K562 (cell line): ENCODE measurements at regions not wholly inside any gene's neighbourhood (a gene's known extent, or its start where the extent isn't known, plus 50 kb on each side); places are given as distances from the start of the nearest gene placed in this dataset.

Experiments
- CHD2 ChIP-seq: IDR thresholded peaks from 2 replicates; pipeline ENCODE4 v1.6.1; 2011; ENCODE audit warnings: low read depth, low read length
- DNMT1 ChIP-seq: fragments of 450-650 bp; IDR thresholded peaks from 2 replicates; pipeline ENCODE4 v1.6.1; 2016; ENCODE audit warnings: antibody characterized with exemption, mild to moderate bottlenecking
- LEF1 ChIP-seq: fragments of 450-650 bp; IDR thresholded peaks from 2 replicates; pipeline ENCODE4 v1.6.1; 2016; ENCODE audit warnings: mild to moderate bottlenecking
- PCBP1 ChIP-seq: fragments of 200-400 bp; formaldehyde crosslinking; IDR thresholded peaks from 2 replicates; pipeline ENCODE4 v1.6.1; 2018; ENCODE audit warnings: mild to moderate bottlenecking, low read depth, low read length; ENCODE audit not compliant: poor library complexity, severe bottlenecking
- TARDBP ChIP-seq: fragments of 450-650 bp; IDR thresholded peaks from 2 replicates; pipeline ENCODE4 v1.6.1; 2016
- ZBTB7A ChIP-seq: IDR thresholded peaks from 2 replicates; pipeline ENCODE4 v1.6.1; 2011; ENCODE audit warnings: low read depth, mild to moderate bottlenecking, low read length, moderate library complexity, borderline replicate concordance; ENCODE audit not compliant: control insufficient read depth
- ZFP1 ChIP-seq: fragments of 450-650 bp; formaldehyde crosslinking; IDR thresholded peaks from 2 replicates; pipeline ENCODE4 v1.4.0; 2020; ENCODE audit warnings: mild to moderate bottlenecking, mixed read lengths
- ZNF253 ChIP-seq: fragments of 250-450 bp; sonication (Bioruptor Pico); conservative IDR thresholded peaks from 2 replicates; pipeline ENCODE4 v1.6.1; 2021; ENCODE audit warnings: mild to moderate bottlenecking
- ZNF311 ChIP-seq: fragments of 250-450 bp; sonication (Bioruptor Pico); IDR thresholded peaks from 2 replicates; pipeline ENCODE4 v1.4.0; 2020; ENCODE audit warnings: mild to moderate bottlenecking, moderate library complexity
- TF ChIP-seq, protein P1 (sequence below): sonication (generic); formaldehyde crosslinking; IDR thresholded peaks from 2 replicates; pipeline ENCODE4 v1.8.1; 2023; ENCODE audit warnings: missing genetic modification reagents, mild to moderate bottlenecking, borderline replicate concordance
- TF ChIP-seq, protein P2 (sequence below): fragments of 450-650 bp; IDR thresholded peaks from 2 replicates; pipeline ENCODE4 v1.6.1; 2017; ENCODE audit warnings: mild to moderate bottlenecking, moderate library complexity
- TF ChIP-seq, protein P3 (sequence below): IDR thresholded peaks from 2 replicates; pipeline ENCODE4 v1.6.1; 2016; ENCODE audit warnings: missing genetic modification characterization, missing compliant biosample characterization
- TF ChIP-seq, protein P4 (sequence below): fragments of 450-650 bp; IDR thresholded peaks from 2 replicates; pipeline ENCODE4 v1.6.1; 2017; ENCODE audit warnings: antibody characterized with exemption, mild to moderate bottlenecking
- TF ChIP-seq, protein P5 (sequence below): sonication (generic); formaldehyde crosslinking; IDR thresholded peaks from 2 replicates; pipeline ENCODE4 v1.8.0; 2022; ENCODE audit warnings: mild to moderate bottlenecking, missing genetic modification reagents

DNA sequence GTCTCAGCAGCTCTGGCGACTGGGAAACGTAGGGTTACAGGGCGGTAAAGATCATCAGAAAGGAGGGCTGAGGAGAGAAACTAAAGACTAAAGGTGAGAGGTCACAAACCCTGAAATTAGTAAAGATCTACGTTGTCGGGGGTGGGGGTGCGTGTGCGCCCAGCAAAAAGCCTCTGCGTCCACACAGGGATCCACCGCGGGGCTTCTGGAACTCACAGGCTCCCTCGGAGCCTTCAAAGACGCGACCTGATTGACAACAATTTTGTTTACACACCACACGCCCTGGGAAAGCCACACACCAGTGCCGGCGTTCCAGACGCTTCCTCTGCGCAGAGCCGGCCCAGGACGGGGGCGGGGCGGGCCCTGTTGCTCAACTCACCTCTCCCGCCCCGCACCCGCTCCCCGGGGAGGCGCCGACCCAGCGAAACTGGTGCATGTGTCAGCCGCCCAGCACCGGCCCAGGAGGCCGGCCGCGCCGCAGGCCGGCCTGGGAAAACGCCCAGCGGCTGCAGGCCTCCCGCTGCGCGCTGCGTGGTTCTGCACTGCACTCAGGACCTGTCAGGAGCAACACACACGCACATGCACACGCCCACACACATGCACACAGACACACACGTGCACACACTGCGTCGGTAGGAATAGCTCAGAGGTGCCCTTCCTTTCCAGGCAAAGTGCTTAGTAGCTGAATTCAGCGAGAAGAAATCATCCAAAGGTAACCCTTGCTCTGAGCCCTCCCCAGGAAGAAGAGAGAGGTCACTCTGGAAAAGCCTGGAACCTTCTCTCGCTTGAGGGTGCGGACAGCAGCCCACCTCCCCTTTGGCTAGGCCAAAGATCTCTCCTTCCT, 57.2 kb upstream of the ARID1B start (continued):
- TF ChIP-seq, protein P1, sequence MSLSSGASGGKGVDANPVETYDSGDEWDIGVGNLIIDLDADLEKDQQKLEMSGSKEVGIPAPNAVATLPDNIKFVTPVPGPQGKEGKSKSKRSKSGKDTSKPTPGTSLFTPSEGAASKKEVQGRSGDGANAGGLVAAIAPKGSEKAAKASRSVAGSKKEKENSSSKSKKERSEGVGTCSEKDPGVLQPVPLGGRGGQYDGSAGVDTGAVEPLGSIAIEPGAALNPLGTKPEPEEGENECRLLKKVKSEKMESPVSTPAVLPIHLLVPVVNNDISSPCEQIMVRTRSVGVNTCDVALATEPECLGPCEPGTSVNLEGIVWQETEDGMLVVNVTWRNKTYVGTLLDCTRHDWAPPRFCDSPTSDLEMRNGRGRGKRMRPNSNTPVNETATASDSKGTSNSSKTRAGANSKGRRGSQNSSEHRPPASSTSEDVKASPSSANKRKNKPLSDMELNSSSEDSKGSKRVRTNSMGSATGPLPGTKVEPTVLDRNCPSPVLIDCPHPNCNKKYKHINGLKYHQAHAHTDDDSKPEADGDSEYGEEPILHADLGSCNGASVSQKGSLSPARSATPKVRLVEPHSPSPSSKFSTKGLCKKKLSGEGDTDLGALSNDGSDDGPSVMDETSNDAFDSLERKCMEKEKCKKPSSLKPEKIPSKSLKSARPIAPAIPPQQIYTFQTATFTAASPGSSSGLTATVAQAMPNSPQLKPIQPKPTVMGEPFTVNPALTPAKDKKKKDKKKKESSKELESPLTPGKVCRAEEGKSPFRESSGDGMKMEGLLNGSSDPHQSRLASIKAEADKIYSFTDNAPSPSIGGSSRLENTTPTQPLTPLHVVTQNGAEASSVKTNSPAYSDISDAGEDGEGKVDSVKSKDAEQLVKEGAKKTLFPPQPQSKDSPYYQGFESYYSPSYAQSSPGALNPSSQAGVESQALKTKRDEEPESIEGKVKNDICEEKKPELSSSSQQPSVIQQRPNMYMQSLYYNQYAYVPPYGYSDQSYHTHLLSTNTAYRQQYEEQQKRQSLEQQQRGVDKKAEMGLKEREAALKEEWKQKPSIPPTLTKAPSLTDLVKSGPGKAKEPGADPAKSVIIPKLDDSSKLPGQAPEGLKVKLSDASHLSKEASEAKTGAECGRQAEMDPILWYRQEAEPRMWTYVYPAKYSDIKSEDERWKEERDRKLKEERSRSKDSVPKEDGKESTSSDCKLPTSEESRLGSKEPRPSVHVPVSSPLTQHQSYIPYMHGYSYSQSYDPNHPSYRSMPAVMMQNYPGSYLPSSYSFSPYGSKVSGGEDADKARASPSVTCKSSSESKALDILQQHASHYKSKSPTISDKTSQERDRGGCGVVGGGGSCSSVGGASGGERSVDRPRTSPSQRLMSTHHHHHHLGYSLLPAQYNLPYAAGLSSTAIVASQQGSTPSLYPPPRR (CRISPR knock-in tag): no peak
- TF ChIP-seq ZNF311 (CRISPR knock-in tag) (no peak), PCBP1 (no peak), TARDBP (peak; percentile 82), LEF1 (no peak; the same call in 1 of the 2 replicates), ZFP1 (no peak), CHD2 (no peak), DNMT1 (no peak), ZNF253 (CRISPR knock-in tag) (no peak), ZBTB7A (peak; percentile 82; the same call in 1 of the 2 replicates)
- TF ChIP-seq, protein P2, sequence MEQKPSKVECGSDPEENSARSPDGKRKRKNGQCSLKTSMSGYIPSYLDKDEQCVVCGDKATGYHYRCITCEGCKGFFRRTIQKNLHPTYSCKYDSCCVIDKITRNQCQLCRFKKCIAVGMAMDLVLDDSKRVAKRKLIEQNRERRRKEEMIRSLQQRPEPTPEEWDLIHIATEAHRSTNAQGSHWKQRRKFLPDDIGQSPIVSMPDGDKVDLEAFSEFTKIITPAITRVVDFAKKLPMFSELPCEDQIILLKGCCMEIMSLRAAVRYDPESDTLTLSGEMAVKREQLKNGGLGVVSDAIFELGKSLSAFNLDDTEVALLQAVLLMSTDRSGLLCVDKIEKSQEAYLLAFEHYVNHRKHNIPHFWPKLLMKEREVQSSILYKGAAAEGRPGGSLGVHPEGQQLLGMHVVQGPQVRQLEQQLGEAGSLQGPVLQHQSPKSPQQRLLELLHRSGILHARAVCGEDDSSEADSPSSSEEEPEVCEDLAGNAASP: no peak
- TF ChIP-seq, protein P3, sequence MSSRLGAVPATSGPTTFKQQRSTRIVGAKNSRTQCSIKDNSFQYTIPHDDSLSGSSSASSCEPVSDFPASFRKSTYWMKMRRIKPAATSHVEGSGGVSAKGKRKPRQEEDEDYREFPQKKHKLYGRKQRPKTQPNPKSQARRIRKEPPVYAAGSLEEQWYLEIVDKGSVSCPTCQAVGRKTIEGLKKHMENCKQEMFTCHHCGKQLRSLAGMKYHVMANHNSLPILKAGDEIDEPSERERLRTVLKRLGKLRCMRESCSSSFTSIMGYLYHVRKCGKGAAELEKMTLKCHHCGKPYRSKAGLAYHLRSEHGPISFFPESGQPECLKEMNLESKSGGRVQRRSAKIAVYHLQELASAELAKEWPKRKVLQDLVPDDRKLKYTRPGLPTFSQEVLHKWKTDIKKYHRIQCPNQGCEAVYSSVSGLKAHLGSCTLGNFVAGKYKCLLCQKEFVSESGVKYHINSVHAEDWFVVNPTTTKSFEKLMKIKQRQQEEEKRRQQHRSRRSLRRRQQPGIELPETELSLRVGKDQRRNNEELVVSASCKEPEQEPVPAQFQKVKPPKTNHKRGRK (tag): no peak
- TF ChIP-seq, protein P4, sequence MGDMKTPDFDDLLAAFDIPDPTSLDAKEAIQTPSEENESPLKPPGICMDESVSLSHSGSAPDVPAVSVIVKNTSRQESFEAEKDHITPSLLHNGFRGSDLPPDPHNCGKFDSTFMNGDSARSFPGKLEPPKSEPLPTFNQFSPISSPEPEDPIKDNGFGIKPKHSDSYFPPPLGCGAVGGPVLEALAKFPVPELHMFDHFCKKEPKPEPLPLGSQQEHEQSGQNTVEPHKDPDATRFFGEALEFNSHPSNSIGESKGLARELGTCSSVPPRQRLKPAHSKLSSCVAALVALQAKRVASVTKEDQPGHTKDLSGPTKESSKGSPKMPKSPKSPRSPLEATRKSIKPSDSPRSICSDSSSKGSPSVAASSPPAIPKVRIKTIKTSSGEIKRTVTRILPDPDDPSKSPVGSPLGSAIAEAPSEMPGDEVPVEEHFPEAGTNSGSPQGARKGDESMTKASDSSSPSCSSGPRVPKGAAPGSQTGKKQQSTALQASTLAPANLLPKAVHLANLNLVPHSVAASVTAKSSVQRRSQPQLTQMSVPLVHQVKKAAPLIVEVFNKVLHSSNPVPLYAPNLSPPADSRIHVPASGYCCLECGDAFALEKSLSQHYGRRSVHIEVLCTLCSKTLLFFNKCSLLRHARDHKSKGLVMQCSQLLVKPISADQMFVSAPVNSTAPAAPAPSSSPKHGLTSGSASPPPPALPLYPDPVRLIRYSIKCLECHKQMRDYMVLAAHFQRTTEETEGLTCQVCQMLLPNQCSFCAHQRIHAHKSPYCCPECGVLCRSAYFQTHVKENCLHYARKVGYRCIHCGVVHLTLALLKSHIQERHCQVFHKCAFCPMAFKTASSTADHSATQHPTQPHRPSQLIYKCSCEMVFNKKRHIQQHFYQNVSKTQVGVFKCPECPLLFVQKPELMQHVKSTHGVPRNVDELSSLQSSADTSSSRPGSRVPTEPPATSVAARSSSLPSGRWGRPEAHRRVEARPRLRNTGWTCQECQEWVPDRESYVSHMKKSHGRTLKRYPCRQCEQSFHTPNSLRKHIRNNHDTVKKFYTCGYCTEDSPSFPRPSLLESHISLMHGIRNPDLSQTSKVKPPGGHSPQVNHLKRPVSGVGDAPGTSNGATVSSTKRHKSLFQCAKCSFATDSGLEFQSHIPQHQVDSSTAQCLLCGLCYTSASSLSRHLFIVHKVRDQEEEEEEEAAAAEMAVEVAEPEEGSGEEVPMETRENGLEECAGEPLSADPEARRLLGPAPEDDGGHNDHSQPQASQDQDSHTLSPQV: peak; percentile 91
- TF ChIP-seq, protein P5, sequence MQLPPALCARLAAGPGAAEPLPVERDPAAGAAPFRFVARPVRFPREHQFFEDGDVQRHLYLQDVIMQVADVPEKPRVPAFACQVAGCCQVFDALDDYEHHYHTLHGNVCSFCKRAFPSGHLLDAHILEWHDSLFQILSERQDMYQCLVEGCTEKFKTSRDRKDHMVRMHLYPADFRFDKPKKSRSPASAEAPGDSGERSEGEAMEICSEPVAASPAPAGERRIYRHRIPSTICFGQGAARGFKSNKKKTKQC (CRISPR knock-in tag): peak; percentile 39; the same call in 1 of the 2 replicates
